ENCODE measurements at regions not wholly inside any gene's neighbourhood (a gene's known extent, or its start where the extent isn't known, plus 50 kb on each side); places are given as distances from the start of the nearest gene placed in this dataset.

- no peak for DNase-seq (ENCODE audit: low spot score)
Measured at GRCh38 chr2:167424803-167425755, 536.8 kb downstream of the XIRP2 start.

DNA sequence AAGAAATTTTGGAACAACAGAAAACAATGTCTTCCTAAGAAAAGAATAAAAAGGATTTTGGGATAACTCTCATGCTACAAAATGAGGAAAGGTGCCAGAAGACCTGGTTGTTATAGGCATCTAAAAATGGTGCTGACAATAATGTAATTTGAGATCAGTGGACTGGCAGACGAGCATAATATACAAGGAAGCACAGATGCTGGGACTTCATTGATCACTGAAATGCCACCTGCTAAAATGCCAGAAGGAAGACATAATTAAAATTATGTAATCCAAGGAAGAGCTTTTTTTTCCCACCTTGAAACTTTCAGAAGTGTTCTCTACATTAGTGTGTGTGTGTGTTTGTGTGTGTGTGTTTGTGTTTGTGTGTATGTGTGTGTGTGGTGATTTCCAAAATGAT is 535.9 kb downstream of the XIRP2 start:
- no peak for DNase-seq (ENCODE audit: low spot score)

GRCh38 chr2:167423731-167424130 is 535.5 kb downstream of the XIRP2 start:
- no peak for DNase-seq (ENCODE audit: low spot score)

- no peak for DNase-seq (ENCODE audit: low spot score)
Measured at GRCh38 chr2:167420211-167420610, 531.9 kb downstream of the XIRP2 start.

DNA sequence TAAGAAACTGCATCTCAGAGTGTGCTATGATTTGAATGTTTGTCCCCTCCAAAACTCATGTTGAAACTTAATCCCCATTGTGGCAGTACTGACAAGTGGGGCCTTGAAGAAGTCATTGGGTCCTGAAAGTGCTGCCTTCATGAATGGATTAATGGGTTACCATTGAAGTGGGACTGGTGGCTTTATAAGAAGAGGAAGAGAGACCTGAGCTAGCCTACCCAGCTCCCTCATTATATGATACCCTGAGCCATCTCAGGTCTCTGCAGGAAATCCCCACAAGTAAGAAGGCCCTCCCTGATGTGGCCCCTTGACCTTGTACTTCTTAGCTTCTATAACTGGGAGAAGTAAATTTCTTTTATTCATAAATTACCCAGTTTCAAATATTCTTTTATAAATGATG is 526.8 kb downstream of the XIRP2 start:
- no peak for DNase-seq (ENCODE audit: low spot score)

- no peak for DNase-seq (ENCODE audit: low spot score)
Measured at GRCh38 chr2:167411367-167411766, 523.1 kb downstream of the XIRP2 start.

DNA sequence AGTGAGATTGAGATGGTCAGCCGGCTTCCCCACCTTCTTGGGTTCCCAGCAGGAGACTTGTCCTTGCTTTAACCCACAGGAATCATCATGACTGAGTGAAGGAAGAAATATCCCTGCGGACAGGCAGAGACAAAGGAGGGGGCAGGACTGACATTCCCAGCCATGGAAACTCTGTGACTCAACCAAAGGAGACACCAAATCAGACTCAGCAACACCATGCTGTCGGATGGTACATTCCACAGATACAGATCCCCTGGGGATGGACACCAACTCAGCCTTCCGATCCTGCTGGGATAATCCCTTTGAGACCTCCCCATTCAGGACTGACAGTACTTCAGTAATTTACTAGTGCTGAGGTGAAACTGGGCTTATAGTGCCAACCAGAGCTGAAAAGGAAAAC is 518.3 kb downstream of the XIRP2 start:
- DNase-seq (ENCODE audit: low spot score), result no peak

DNA sequence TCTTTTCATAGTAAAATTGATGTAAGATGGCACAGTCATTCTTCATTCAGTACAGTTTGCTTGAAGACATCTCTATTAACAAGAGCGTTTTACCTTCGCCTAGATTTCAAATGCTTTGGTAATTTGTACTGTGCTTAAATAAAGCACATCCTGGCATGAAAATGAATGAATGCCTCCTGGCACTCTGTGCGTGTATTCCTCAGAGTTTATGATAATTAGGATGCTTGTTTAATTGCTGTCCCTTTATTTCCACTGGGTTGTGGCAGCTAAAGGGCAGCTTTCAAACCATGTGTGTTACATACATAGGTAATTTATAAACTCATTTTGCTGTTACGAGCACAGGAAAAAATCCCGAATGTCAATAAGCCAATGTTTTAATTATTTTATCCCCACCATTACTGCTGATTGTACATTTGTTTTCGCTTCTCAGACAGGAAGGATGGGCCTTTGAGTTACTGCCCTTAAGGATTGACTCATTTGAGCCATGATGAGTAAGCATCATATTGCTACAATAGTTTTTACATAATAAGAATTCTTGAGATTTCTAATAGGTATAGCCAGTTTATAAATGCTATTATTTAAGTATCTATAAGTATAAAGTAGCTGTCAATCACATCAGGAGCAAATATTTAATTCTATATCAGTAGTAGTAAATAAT is 516.5 kb downstream of the XIRP2 start:
- no peak for DNase-seq (ENCODE audit: low spot score)

- no peak for DNase-seq (ENCODE audit: low spot score)
Measured at GRCh38 chr2:167401309-167401708, 513.0 kb downstream of the XIRP2 start.

DNA sequence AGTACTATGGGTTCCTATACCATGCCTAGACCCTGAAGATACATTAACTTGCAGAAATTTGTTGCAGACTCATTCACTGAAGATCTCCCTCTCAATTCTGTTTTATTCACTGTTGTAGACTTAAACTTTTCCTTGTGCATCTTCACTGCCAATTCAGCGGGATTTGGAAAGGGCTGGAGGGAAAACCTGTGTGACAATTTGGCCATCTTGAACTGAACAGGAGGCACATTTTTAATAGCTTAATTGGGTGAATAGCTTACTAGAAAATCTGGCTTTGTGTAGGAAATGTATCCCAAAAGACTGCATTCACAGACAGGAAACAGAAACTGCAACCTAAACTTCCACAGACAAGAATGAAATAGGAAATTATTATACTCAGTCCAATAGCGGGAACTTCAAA is 512.3 kb downstream of the XIRP2 start:
- DNase-seq (ENCODE audit: low spot score), result no peak

DNA sequence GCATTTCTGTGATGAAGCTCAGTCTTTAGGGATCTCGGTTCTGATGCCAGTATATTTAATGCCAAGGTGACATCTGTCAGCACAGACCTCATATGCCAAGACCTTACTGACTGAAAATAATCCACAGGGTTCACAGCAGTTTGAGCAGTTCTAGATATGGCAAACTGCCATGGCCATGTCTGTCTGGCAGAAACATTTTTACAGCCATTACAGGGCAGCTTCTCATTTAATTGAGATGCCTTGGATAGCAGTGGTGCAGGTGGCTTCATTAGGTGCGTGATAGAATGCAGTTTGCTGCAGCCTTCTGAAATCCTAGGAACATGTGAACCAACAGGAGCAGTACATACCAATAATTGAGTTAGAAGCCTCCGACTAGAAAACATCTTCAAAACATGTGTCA is 510.6 kb downstream of the XIRP2 start:
- DNase-seq (ENCODE audit: low spot score), result no peak

GRCh38 chr2:167388901-167389300 is 500.6 kb downstream of the XIRP2 start:
- no peak for DNase-seq (ENCODE audit: low spot score)

DNA sequence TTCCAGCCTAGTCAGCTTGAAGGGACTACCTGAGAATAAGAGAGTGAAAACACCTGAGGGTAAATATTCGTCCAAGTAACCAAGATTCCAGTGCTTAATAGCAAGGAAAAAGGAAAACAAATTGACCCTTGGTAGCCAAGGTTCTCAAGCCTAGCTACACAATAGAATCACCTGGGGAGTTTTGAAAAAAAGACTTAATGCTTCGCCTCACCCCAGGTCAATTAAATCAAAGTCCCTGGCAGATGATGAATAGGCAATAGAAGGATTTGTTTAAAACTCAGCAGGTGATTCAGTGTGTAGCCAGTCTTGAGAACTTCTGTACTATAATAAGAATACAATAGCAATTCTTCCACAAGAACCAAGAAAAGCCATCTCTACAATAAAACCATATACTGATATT is 500.2 kb downstream of the XIRP2 start:
- no peak for DNase-seq (ENCODE audit: low spot score)

DNA sequence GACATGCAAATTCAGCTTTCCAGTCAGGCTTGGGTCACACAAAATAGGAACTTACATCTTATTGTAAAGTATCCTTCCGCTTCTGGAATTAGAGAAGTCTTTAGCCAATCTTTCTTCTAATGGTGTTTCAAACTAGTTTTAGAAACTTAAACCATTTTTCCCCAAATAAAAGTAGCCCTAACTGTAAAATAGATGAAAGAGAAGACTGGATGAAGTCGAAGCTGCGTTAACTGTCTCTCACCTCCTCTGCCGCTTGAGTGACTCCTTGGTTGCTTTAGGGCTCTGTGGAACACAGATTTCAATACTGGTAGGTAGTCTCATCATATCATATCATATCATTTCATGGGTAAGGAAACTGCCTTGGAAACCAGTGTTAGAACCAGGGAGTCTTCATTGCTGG is 498.4 kb downstream of the XIRP2 start:
- no peak for DNase-seq (ENCODE audit: low spot score)

- no peak for DNase-seq (ENCODE audit: low spot score)
Measured at GRCh38 chr2:167383610-167384194, 495.4 kb downstream of the XIRP2 start.

DNA sequence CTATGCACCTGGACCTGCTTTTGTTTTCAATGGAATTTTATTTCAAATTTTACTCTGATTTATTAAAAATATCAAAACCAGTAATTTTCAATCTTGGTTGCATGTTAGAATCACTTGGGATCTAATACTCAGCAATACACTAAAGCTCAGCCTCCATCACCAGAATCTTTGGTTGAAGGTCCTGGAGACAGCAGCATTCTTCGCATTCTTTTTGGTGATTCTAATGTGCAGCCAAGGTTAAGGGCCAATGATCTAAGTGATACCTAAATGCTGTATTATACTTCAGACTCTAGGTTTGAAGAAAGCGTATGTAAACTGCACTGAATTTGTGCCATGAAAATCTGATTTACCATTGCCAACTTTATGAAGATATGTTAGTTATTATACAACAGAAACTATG is 493.1 kb downstream of the XIRP2 start:
- DNase-seq (ENCODE audit: low spot score), result no peak

DNA sequence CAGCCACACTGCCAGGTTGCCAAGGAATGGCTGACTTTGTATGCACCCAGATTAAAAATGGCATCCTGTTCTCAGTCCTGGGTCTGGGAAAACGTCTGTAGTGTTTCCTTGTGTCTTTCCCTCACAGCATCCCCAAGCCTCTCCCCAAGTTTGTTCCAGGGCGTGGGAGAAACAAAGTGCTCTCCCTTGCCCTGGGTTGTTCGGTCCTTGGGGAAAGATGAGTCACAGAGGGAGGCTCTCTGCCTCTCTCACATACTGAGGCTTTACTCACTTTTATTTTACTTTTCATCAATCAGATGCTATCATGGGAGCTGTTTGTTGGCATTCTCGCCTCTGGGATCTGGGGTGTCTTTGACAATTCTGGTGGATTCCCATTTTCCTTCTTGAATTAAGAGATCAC is 492.3 kb downstream of the XIRP2 start:
- no peak for DNase-seq (ENCODE audit: low spot score)

DNA sequence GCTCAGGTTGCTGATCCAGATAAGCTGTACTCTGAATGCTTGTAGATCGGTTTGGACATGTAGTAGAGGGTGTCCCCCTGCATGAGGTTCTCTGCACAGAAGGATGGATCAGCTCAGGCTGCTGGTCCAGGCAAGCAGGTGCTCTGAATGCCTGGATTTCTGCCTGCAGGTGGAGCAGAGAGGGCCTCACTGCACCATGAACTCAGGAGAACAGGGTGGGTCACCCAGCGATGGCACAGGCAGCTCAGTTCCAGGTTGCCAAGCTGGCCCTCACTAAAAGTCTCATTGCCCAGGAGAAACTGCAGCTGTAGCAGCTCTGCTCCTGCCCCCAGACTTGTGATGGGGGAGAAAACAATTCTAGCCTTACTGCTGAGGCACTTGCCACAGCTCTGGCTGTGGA is 491.8 kb downstream of the XIRP2 start:
- DNase-seq (ENCODE audit: low spot score), result no peak

- DNase-seq (ENCODE audit: low spot score), result no peak
Measured at GRCh38 chr2:167369083-167369482, 480.8 kb downstream of the XIRP2 start.

- no peak for DNase-seq (ENCODE audit: low spot score)
Measured at GRCh38 chr2:167368371-167368770, 480.1 kb downstream of the XIRP2 start.

GRCh38 chr2:167365216-167365615 is 476.9 kb downstream of the XIRP2 start:
- no peak for DNase-seq (ENCODE audit: low spot score)

GRCh38 chr2:167361426-167361825 is 473.1 kb downstream of the XIRP2 start:
- DNase-seq (ENCODE audit: low spot score), result no peak

- DNase-seq (ENCODE audit: low spot score), result no peak
Measured at GRCh38 chr2:167355821-167356220, 467.5 kb downstream of the XIRP2 start.
